Ishikawa (cell line): ENCODE measurements at regions not wholly inside any gene's neighbourhood (a gene's known extent, or its start where the extent isn't known, plus 50 kb on each side); places are given as distances from the start of the nearest gene placed in this dataset.

ENCODE experiments used
- CEBPB ChIP-seq: IDR thresholded peaks from 2 replicates; pipeline ENCODE4 v1.6.1; 2012
- CREB1 ChIP-seq: IDR thresholded peaks from 2 replicates; pipeline ENCODE4 v1.6.1; 2012; ENCODE audit warnings: low read depth
- EGR1 ChIP-seq: IDR thresholded peaks from 2 replicates; pipeline ENCODE4 v1.6.1; 2012
- EP300 ChIP-seq: IDR thresholded peaks from 2 replicates; pipeline ENCODE4 v1.6.1; 2012; ENCODE audit warnings: borderline replicate concordance
- FOXM1 ChIP-seq: IDR thresholded peaks from 2 replicates; pipeline ENCODE4 v1.6.1; 2012; ENCODE audit warnings: low read depth, borderline replicate concordance
- MAX ChIP-seq: IDR thresholded peaks from 2 replicates; pipeline ENCODE4 v1.6.1; 2012
- NFIC ChIP-seq: IDR thresholded peaks from 2 replicates; pipeline ENCODE4 v1.6.1; 2012
- RAD21 ChIP-seq: IDR thresholded peaks from 2 replicates; pipeline ENCODE4 v1.6.1; 2012; ENCODE audit warnings: low read depth
- REST ChIP-seq: IDR thresholded peaks from 2 replicates; pipeline ENCODE4 v1.6.1; 2012; ENCODE audit warnings: low read depth, mild to moderate bottlenecking
- TAF1 ChIP-seq: IDR thresholded peaks from 2 replicates; pipeline ENCODE4 v1.6.1; 2012; ENCODE audit warnings: low read depth, mild to moderate bottlenecking
- TCF12 ChIP-seq: IDR thresholded peaks from 2 replicates; pipeline ENCODE4 v1.6.1; 2012; ENCODE audit warnings: low read depth
- TEAD4 ChIP-seq: IDR thresholded peaks from 2 replicates; pipeline ENCODE4 v1.6.1; 2012
- USF1 ChIP-seq: IDR thresholded peaks from 2 replicates; pipeline ENCODE4 v1.6.1; 2012
- YY1 ChIP-seq: IDR thresholded peaks from 2 replicates; pipeline ENCODE4 v1.6.1; 2012; ENCODE audit warnings: low read depth
- ZBTB7A ChIP-seq: IDR thresholded peaks from 2 replicates; pipeline ENCODE4 v1.6.1; 2012; ENCODE audit warnings: low read depth

DNA sequence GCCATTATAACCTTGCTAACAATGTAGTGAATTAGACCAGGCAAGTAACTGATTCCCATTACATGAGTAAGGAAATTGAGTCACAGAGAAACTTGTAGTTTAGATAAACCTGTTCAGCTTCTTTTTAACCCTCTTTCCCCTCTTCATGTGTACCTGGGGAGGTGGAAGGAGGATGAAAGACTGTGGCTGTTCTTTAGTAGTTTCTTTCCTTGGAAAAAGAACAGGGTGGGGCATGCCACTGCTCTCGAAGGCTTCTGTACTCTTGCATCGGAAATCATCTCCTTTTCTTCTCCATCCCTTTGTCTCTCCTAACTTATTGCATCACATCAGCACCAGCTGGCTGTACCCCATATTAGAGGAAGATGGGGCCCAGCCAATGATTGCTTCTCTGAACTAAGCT lies 171.4 kb downstream of the PPARGC1A start:
- TF ChIP-seq TAF1 = no peak
- no peak for TF ChIP-seq EGR1
- no peak for TF ChIP-seq REST
- no peak for TF ChIP-seq FOXM1
- TF ChIP-seq YY1 = no peak
- no peak for TF ChIP-seq TEAD4
- no peak for TF ChIP-seq ZBTB7A

DNA sequence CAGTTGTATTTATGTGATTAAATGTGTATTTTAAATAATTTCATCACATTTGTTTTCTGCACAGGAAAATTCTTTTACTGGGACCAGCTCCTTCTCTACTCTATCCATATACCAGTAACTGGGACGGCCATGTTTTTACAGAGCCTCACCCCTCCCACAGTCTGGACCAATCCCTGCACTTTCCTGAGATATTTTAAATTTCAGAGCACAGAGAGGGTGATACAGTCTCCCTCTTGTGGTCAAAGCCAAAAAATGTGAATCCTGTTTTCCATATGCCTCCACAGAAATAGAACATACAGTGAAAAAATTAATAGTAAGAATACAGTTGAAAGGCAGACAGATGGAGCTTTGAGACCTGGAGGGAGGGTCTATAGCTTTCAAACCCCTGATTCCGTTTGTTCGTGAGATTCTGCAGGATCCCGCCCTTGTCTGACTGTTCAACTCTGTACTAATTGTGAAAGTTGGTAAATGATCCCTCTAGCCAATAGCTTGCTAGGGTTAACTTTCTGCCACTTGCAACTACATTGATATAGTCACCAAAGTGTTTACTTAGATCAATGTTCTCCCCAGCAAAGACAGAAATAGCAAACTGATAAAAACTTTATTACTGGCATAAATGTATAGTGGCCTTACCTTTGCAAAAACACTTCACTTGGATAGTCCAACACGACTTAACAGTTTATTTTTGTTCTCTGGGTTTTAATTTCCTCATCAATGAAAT lies 172.2 kb downstream of the PPARGC1A start:
- TF ChIP-seq YY1 (peak; percentile 61; the same call in 1 of the 2 replicates), REST (no peak), RAD21 (peak; percentile 51), TCF12 (no peak)

DNA sequence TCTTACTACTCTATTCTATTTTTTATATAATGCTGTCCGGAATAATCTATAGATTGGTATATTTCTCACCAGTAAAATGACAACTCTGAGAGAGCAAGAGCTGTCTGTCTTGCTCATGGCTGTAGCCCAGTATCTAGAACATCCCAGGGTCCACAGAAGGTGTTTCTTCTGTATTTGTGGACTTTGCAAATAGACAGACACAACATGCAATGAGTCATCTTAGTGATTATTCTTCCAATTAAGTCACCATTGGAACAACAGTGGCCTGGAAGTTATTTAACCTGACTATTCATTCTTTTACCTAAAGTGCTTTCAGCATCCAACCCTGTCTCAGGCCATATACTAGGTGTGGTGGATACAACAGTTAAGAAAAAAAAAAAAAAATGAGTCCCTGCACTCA lies 179.5 kb downstream of the PPARGC1A start:
- TF ChIP-seq TAF1 (no peak), RAD21 (no peak), NFIC (no peak), ZBTB7A (no peak), EP300 (no peak), FOXM1 (no peak), TCF12 (no peak), EGR1 (no peak), CREB1 (no peak), TEAD4 (no peak), MAX (no peak), CEBPB (no peak), REST (no peak), YY1 (no peak), USF1 (no peak)

DNA sequence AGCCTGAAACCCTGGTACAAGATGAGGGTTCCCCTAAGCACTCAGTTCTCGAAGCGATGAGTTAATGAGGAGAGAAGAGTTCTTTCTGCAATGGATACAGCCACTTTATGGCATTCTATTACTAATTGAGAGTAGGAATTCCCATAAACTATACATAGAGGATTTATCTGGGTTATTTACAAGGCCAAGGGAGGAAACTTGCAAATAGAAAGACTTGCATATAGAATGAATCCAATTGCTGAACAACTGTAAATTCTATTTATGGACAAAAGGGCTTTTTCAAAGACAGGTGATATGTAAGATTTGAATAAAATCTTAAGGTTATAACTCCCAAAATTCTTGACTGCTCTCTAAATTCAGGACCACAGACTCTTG lies 182.2 kb downstream of the PPARGC1A start:
- TF ChIP-seq ZBTB7A (no peak), EP300 (no peak), EGR1 (no peak), MAX (no peak), REST (no peak), NFIC (no peak), RAD21 (no peak), YY1 (no peak), TCF12 (no peak), USF1 (no peak), CEBPB (no peak), TEAD4 (no peak), CREB1 (no peak), FOXM1 (no peak)
